Ishikawa (cell line): ENCODE measurements at regions not wholly inside any gene's neighbourhood (a gene's known extent, or its start where the extent isn't known, plus 50 kb on each side); places are given as distances from the start of the nearest gene placed in this dataset.

Experiments used
- CEBPB ChIP-seq: IDR thresholded peaks from 2 replicates; pipeline ENCODE4 v1.6.1; 2012
- CREB1 ChIP-seq: IDR thresholded peaks from 2 replicates; pipeline ENCODE4 v1.6.1; 2012; ENCODE audit warnings: low read depth
- EGR1 ChIP-seq: IDR thresholded peaks from 2 replicates; pipeline ENCODE4 v1.6.1; 2012
- EP300 ChIP-seq: IDR thresholded peaks from 2 replicates; pipeline ENCODE4 v1.6.1; 2012; ENCODE audit warnings: borderline replicate concordance
- FOXM1 ChIP-seq: IDR thresholded peaks from 2 replicates; pipeline ENCODE4 v1.6.1; 2012; ENCODE audit warnings: low read depth, borderline replicate concordance
- RAD21 ChIP-seq: IDR thresholded peaks from 2 replicates; pipeline ENCODE4 v1.6.1; 2012; ENCODE audit warnings: low read depth
- TAF1 ChIP-seq: IDR thresholded peaks from 2 replicates; pipeline ENCODE4 v1.6.1; 2012; ENCODE audit warnings: low read depth, mild to moderate bottlenecking
- TCF12 ChIP-seq: IDR thresholded peaks from 2 replicates; pipeline ENCODE4 v1.6.1; 2012; ENCODE audit warnings: low read depth
- TEAD4 ChIP-seq: IDR thresholded peaks from 2 replicates; pipeline ENCODE4 v1.6.1; 2012
- YY1 ChIP-seq: IDR thresholded peaks from 2 replicates; pipeline ENCODE4 v1.6.1; 2012; ENCODE audit warnings: low read depth
- ZBTB7A ChIP-seq: IDR thresholded peaks from 2 replicates; pipeline ENCODE4 v1.6.1; 2012; ENCODE audit warnings: low read depth
- TF ChIP-seq, protein P1 (sequence below): IDR thresholded peaks from 2 replicates; pipeline ENCODE4 v1.6.1; 2012
- TF ChIP-seq, protein P2 (sequence below): IDR thresholded peaks from 2 replicates; pipeline ENCODE4 v1.6.1; 2012
- TF ChIP-seq, protein P3 (sequence below): IDR thresholded peaks from 2 replicates; pipeline ENCODE4 v1.6.1; 2012; ENCODE audit warnings: low read depth, mild to moderate bottlenecking

- TF ChIP-seq, protein P1, sequence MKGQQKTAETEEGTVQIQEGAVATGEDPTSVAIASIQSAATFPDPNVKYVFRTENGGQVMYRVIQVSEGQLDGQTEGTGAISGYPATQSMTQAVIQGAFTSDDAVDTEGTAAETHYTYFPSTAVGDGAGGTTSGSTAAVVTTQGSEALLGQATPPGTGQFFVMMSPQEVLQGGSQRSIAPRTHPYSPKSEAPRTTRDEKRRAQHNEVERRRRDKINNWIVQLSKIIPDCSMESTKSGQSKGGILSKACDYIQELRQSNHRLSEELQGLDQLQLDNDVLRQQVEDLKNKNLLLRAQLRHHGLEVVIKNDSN, result no peak
- TF ChIP-seq TEAD4, result no peak
- TF ChIP-seq, protein P2, sequence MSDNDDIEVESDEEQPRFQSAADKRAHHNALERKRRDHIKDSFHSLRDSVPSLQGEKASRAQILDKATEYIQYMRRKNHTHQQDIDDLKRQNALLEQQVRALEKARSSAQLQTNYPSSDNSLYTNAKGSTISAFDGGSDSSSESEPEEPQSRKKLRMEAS, result no peak
- no peak for TF ChIP-seq EP300
- TF ChIP-seq CEBPB, result no peak
- TF ChIP-seq EGR1, result no peak
- no peak for TF ChIP-seq RAD21
- TF ChIP-seq, protein P3, sequence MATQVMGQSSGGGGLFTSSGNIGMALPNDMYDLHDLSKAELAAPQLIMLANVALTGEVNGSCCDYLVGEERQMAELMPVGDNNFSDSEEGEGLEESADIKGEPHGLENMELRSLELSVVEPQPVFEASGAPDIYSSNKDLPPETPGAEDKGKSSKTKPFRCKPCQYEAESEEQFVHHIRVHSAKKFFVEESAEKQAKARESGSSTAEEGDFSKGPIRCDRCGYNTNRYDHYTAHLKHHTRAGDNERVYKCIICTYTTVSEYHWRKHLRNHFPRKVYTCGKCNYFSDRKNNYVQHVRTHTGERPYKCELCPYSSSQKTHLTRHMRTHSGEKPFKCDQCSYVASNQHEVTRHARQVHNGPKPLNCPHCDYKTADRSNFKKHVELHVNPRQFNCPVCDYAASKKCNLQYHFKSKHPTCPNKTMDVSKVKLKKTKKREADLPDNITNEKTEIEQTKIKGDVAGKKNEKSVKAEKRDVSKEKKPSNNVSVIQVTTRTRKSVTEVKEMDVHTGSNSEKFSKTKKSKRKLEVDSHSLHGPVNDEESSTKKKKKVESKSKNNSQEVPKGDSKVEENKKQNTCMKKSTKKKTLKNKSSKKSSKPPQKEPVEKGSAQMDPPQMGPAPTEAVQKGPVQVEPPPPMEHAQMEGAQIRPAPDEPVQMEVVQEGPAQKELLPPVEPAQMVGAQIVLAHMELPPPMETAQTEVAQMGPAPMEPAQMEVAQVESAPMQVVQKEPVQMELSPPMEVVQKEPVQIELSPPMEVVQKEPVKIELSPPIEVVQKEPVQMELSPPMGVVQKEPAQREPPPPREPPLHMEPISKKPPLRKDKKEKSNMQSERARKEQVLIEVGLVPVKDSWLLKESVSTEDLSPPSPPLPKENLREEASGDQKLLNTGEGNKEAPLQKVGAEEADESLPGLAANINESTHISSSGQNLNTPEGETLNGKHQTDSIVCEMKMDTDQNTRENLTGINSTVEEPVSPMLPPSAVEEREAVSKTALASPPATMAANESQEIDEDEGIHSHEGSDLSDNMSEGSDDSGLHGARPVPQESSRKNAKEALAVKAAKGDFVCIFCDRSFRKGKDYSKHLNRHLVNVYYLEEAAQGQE, result no peak
- TF ChIP-seq CREB1, result no peak
- TF ChIP-seq YY1, result no peak
- no peak for TF ChIP-seq TCF12
- TF ChIP-seq ZBTB7A, result no peak
- TF ChIP-seq TAF1, result no peak
- TF ChIP-seq FOXM1, result no peak
These were observed 1003.2 kb downstream of the C4orf33 start for GRCh38 chr4:130099105-130099504.
